Left ventricle myocardium inferior (tissue), 1 donor: ENCODE measurements at regions not wholly inside any gene's neighbourhood (a gene's known extent, or its start where the extent isn't known, plus 50 kb on each side); places are given as distances from the start of the nearest gene placed in this dataset.

Experiments
- DNase-seq: peaks from one replicate; pipeline ENCODE4 v3.0.0-alpha.2; 2020
- H3K27ac ChIP-seq: fragments of 200-600 bp; replicated peaks from 2 replicates; pipeline ENCODE4 v1.8.0; 2021
- H3K27me3 ChIP-seq: fragments of 200-600 bp; 2 replicates; pipeline ENCODE4 v1.8.0; 2021; ENCODE audit warnings: low read depth
- H3K36me3 ChIP-seq: fragments of 200-600 bp; 2 replicates; pipeline ENCODE4 v1.8.0; 2021
- H3K4me1 ChIP-seq: fragments of 200-600 bp; 2 replicates; pipeline ENCODE4 v1.8.0; 2021
- H3K4me3 ChIP-seq: fragments of 200-600 bp; 2 replicates; pipeline ENCODE4 v1.8.0; 2021; ENCODE audit warnings: mild to moderate bottlenecking, moderate library complexity
- H3K9me3 ChIP-seq: fragments of 200-600 bp; replicated peaks from 2 replicates; pipeline ENCODE4 v1.8.0; 2021
- intact Hi-C: fragments of 100-400 bp; cut with micrococcal nuclease; formaldehyde crosslinking; loops from one replicate; pipeline ENCODE4 v1.11.0; 2022
- TF ChIP-seq, protein P1 (sequence below): fragments of 200-600 bp; IDR thresholded peaks from 2 replicates; pipeline ENCODE4 v1.8.0; 2021; ENCODE audit warnings: antibody characterized with exemption, mild to moderate bottlenecking, borderline replicate concordance
- donor health status: DM: no; HTN: yes; CAD: no; lungs with severe emphysema.

DNA sequence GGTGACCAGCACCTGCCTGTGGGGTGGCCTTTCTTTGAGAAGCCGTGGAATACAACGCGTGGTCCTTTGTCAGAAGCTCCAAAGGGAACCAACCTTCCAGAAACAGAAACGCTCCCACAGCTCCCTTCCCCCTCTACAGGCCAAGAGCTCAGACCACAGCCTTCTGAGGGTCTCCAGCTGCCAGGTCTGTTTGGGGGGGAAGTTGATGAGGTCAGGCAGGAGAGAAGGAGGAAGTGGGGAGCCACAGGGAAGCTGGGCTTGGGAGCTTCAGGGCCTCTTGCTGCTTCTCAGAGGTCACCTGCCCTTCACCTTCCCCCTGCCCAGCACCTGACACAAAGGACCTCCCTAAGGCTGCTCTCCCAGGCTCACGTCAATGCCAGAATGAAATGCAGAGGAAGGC lies 287.7 kb upstream of the ID2 start:
- Histone ChIP-seq H3K27ac (no peak overlapping the region), H3K9me3 (no peaks in the 10 kb centered on the region), H3K36me3 (no peaks in the 10 kb centered on the region), H3K4me3 (no peak overlapping the region), H3K27me3 (no peaks in the 10 kb centered on the region), H3K4me1 (peaks cover 6% of the 10 kb centered on the region)
- TF ChIP-seq, protein P1, sequence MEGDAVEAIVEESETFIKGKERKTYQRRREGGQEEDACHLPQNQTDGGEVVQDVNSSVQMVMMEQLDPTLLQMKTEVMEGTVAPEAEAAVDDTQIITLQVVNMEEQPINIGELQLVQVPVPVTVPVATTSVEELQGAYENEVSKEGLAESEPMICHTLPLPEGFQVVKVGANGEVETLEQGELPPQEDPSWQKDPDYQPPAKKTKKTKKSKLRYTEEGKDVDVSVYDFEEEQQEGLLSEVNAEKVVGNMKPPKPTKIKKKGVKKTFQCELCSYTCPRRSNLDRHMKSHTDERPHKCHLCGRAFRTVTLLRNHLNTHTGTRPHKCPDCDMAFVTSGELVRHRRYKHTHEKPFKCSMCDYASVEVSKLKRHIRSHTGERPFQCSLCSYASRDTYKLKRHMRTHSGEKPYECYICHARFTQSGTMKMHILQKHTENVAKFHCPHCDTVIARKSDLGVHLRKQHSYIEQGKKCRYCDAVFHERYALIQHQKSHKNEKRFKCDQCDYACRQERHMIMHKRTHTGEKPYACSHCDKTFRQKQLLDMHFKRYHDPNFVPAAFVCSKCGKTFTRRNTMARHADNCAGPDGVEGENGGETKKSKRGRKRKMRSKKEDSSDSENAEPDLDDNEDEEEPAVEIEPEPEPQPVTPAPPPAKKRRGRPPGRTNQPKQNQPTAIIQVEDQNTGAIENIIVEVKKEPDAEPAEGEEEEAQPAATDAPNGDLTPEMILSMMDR, result no peak
- DNase-seq, result no peak
- intact Hi-C loops, result no loop called here

DNA sequence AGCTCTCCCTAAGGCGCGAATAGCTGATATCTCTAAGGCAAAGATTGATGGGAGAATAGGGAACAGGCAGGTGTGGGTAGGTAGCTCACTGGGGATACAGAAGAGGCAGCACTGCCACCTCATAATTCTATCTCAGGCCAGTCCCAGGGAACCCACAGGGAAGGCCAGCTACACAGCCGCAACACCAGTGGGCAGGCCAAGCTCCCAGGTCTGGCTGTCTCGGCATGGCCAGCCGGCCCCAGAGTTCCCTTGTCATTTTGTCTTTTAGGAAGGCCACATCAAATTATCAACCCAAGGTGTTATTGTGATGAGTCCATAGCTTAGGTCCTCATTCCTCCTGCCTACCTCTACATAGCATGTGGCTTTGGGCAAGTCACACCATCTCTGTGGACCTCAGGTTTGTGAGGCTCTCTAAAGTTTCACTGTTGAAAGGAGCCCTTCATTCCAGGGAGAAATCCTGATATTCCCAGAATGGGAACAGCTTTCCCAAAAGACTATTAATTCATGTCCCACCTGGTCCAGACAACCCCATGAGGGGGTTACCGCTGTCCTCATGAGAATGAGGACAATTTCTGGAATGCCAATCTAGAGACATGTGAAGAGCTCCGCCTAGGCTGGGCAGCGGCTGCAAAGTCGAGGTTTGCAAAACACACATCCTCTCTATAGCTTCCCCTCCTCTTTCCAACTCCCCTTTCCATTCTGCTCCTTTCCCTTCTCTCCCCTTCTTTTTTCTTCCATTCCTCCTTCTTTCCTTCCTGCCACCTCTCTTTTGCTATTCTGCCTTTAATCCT lies 287.1 kb upstream of the ID2 start:
- Histone ChIP-seq H3K27ac (no peak overlapping the region), H3K36me3 (no peaks in the 10 kb centered on the region), H3K27me3 (no peaks in the 10 kb centered on the region), H3K9me3 (no peaks in the 10 kb centered on the region), H3K4me3 (no peak overlapping the region), H3K4me1 (peaks cover 1% of the 10 kb centered on the region)
- DNase-seq, result no peak
- TF ChIP-seq, protein P1, result no peak
- intact Hi-C loops, result no loop called here

DNA sequence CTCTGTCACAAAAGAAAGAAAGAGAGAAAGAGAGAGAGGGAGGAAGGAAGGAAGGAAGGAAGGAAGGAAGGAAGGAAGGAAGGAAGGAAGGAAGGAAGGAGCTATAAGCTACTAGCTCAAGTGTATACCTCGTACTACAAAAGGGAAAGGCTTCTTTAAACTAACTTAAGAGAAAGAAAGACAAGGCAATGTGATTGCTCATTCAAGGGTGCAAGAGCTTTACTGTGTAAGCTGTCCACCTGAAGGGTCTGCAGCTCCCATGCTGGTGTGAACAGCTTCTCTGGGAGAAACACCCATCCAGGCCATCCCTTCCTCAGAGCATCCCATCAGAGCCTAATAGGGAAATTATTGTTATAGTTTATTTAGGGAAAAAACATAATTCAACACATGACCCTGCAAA lies 286.1 kb upstream of the ID2 start:
- intact Hi-C loops, result no loop called here
- no peaks in the 10 kb centered on the region for H3K27me3 ChIP-seq
- H3K27ac ChIP-seq, result no peak overlapping the region
- H3K9me3 ChIP-seq, result no peaks in the 10 kb centered on the region
- TF ChIP-seq, protein P1, result no peak
- H3K4me1 ChIP-seq, result no peaks in the 10 kb centered on the region
- DNase-seq, result no peak
- H3K4me3 ChIP-seq, result no peak overlapping the region
- no peaks in the 10 kb centered on the region for H3K36me3 ChIP-seq

DNA sequence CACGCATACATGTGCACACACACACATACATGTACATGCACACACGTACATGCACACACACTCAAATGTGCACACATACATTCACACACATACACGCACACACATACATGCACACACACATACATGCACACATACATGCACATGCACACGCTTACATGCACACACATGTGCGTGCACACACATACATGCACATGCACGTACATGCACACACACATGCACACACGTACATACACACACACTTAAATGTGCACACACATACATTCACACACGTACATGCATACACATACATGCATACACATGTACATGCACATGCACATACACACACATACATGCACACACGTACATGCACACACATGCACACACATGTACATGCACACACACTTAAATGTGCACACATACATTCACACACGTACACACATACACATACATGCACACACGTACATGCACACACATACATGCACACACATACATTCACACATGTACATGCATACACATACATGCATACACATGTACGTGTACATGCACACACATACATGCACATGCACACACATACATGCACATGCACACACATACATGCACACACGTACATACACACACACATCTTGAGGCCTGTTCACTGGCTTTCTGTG lies 283.7 kb upstream of the ID2 start:
- no peak for DNase-seq
- Histone ChIP-seq H3K4me1 (no peaks in the 10 kb centered on the region), H3K4me3 (no peak overlapping the region), H3K27me3 (no peaks in the 10 kb centered on the region), H3K36me3 (no peaks in the 10 kb centered on the region), H3K27ac (no peak overlapping the region), H3K9me3 (no peaks in the 10 kb centered on the region)
- intact Hi-C loops, result no loop called here
- TF ChIP-seq, protein P1, result no peak

DNA sequence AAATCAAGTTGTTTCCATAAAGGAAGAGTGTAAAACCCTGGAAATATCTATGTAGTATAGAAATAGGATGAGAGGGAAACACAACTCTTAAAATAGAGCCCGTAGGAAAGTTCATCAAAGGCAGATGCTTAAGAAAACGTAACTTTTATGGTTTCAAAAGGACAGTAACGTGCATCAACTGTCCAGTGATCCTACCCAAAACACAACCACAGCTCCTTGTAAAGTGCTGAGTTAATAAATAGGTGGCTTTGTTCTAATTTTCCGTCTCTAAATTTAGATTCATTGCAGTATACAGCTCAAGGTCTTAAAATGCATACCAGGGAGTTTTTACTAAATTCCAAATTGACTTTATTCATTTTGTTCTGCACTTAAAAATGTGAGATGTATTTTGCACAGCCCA lies 282.1 kb upstream of the ID2 start:
- no peaks in the 10 kb centered on the region for H3K27me3 ChIP-seq
- intact Hi-C loops, result no loop called here
- DNase-seq, result no peak
- H3K36me3 ChIP-seq, result no peaks in the 10 kb centered on the region
- TF ChIP-seq, protein P1, result no peak
- no peak overlapping the region for H3K4me3 ChIP-seq
- no peak overlapping the region for H3K27ac ChIP-seq
- no peaks in the 10 kb centered on the region for H3K4me1 ChIP-seq
- no peaks in the 10 kb centered on the region for H3K9me3 ChIP-seq
